ENCODE measurements at regions not wholly inside any gene's neighbourhood (a gene's known extent, or its start where the extent isn't known, plus 50 kb on each side); places are given as distances from the start of the nearest gene placed in this dataset.

DNA sequence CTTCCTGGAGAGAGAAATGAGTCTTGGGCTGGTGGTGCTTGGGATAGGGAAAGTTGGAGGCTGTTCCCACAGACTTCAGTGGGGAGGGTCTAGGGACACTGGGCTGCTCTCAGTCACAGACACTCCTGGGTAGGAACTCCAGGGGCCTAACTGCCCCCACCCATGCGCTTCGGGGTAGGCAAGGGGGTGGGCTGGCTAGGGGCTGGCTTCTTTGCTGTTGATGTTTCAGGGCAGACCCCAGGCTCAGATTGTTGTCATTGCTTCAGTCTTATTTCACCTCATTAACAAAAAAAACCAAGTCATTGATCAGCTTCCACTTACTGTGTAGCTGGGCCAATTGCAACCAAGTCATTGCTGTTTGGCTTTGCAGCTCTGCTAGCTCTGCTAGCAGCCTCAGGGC is 160.1 kb upstream of the CSF3R start:
- no peaks in the 10 kb centered on the region for H3K4me1 ChIP-seq (ENCODE audit: control insufficient read depth in 4 of 4, insufficient read depth in 4 of 4, low read length in 3 of 4)
- H3K4me3 ChIP-seq (ENCODE audit: low read depth in 1 of 3, low read length in 3 of 3): no peak overlapping the region
- H3K9me3 ChIP-seq (ENCODE audit: control insufficient read depth in 4 of 4, low read length in 3 of 4): no peaks in the 10 kb centered on the region
- WGBS: 89% methylated on average over 2 of the region's 2 CpGs
- H3K27ac ChIP-seq (ENCODE audit: low read depth in 1 of 2, low read length in 2 of 2): no peak overlapping the region
- no peaks in the 10 kb centered on the region for H3K36me3 ChIP-seq (ENCODE audit: control insufficient read depth in 4 of 4, insufficient read depth in 3 of 4, low read depth in 1 of 4, low read length in 3 of 4)
- peaks cover 0 to 4% (median 0%) of the 10 kb centered on the region in 4 donors for H3K27me3 ChIP-seq (ENCODE audit: control insufficient read depth in 4 of 4, insufficient read depth in 4 of 4, low read length in 3 of 4)
- H3K9ac ChIP-seq (ENCODE audit: low read depth in 1 of 2, low read length in 2 of 2): no peak overlapping the region
- no peak for TF ChIP-seq YY1 (IDR thresholded peaks at IDR 0.05)
- no peak for TF ChIP-seq HNF4A (conservative IDR thresholded peaks at IDR 0.05)
- TF ChIP-seq FOXA1 (IDR thresholded peaks at IDR 0.05): no peak
- no peak for TF ChIP-seq TAF1 (conservative IDR thresholded peaks at IDR 0.05)
- no peak for TF ChIP-seq JUND (IDR thresholded peaks at IDR 0.05)
- no peak for TF ChIP-seq RXRA (IDR thresholded peaks at IDR 0.05)
- TF ChIP-seq, protein P1, sequence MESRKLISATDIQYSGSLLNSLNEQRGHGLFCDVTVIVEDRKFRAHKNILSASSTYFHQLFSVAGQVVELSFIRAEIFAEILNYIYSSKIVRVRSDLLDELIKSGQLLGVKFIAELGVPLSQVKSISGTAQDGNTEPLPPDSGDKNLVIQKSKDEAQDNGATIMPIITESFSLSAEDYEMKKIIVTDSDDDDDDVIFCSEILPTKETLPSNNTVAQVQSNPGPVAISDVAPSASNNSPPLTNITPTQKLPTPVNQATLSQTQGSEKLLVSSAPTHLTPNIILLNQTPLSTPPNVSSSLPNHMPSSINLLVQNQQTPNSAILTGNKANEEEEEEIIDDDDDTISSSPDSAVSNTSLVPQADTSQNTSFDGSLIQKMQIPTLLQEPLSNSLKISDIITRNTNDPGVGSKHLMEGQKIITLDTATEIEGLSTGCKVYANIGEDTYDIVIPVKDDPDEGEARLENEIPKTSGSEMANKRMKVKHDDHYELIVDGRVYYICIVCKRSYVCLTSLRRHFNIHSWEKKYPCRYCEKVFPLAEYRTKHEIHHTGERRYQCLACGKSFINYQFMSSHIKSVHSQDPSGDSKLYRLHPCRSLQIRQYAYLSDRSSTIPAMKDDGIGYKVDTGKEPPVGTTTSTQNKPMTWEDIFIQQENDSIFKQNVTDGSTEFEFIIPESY (IDR thresholded peaks at IDR 0.05): no peak
- TF ChIP-seq, protein P2, sequence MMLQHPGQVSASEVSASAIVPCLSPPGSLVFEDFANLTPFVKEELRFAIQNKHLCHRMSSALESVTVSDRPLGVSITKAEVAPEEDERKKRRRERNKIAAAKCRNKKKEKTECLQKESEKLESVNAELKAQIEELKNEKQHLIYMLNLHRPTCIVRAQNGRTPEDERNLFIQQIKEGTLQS (IDR thresholded peaks at IDR 0.05): no peak
- no peak for TF ChIP-seq GABPA (IDR thresholded peaks at IDR 0.05 in 1 of 2, conservative IDR thresholded peaks at IDR 0.05 in 1 of 2)
- TF ChIP-seq, protein P3, sequence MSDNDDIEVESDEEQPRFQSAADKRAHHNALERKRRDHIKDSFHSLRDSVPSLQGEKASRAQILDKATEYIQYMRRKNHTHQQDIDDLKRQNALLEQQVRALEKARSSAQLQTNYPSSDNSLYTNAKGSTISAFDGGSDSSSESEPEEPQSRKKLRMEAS (IDR thresholded peaks at IDR 0.05): no peak
- TF ChIP-seq SP1 (IDR thresholded peaks at IDR 0.05): no peak
- no peak for TF ChIP-seq NR2F2 (IDR thresholded peaks at IDR 0.05)
- TF ChIP-seq, protein P4, sequence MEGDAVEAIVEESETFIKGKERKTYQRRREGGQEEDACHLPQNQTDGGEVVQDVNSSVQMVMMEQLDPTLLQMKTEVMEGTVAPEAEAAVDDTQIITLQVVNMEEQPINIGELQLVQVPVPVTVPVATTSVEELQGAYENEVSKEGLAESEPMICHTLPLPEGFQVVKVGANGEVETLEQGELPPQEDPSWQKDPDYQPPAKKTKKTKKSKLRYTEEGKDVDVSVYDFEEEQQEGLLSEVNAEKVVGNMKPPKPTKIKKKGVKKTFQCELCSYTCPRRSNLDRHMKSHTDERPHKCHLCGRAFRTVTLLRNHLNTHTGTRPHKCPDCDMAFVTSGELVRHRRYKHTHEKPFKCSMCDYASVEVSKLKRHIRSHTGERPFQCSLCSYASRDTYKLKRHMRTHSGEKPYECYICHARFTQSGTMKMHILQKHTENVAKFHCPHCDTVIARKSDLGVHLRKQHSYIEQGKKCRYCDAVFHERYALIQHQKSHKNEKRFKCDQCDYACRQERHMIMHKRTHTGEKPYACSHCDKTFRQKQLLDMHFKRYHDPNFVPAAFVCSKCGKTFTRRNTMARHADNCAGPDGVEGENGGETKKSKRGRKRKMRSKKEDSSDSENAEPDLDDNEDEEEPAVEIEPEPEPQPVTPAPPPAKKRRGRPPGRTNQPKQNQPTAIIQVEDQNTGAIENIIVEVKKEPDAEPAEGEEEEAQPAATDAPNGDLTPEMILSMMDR (IDR thresholded peaks at IDR 0.05; ENCODE audit: low read depth, low read length, missing input control): no peak
- no peak for TF ChIP-seq FOXA2 (IDR thresholded peaks at IDR 0.05)
- TF ChIP-seq RAD21 (IDR thresholded peaks at IDR 0.05): no peak
- no peak for TF ChIP-seq EGR1 (IDR thresholded peaks at IDR 0.05; ENCODE audit: low read depth in 2 of 2)
- TF ChIP-seq, protein P5, sequence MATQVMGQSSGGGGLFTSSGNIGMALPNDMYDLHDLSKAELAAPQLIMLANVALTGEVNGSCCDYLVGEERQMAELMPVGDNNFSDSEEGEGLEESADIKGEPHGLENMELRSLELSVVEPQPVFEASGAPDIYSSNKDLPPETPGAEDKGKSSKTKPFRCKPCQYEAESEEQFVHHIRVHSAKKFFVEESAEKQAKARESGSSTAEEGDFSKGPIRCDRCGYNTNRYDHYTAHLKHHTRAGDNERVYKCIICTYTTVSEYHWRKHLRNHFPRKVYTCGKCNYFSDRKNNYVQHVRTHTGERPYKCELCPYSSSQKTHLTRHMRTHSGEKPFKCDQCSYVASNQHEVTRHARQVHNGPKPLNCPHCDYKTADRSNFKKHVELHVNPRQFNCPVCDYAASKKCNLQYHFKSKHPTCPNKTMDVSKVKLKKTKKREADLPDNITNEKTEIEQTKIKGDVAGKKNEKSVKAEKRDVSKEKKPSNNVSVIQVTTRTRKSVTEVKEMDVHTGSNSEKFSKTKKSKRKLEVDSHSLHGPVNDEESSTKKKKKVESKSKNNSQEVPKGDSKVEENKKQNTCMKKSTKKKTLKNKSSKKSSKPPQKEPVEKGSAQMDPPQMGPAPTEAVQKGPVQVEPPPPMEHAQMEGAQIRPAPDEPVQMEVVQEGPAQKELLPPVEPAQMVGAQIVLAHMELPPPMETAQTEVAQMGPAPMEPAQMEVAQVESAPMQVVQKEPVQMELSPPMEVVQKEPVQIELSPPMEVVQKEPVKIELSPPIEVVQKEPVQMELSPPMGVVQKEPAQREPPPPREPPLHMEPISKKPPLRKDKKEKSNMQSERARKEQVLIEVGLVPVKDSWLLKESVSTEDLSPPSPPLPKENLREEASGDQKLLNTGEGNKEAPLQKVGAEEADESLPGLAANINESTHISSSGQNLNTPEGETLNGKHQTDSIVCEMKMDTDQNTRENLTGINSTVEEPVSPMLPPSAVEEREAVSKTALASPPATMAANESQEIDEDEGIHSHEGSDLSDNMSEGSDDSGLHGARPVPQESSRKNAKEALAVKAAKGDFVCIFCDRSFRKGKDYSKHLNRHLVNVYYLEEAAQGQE (IDR thresholded peaks at IDR 0.05): no peak
- no peak for DNase-seq (ENCODE audit: low spot score)

DNA sequence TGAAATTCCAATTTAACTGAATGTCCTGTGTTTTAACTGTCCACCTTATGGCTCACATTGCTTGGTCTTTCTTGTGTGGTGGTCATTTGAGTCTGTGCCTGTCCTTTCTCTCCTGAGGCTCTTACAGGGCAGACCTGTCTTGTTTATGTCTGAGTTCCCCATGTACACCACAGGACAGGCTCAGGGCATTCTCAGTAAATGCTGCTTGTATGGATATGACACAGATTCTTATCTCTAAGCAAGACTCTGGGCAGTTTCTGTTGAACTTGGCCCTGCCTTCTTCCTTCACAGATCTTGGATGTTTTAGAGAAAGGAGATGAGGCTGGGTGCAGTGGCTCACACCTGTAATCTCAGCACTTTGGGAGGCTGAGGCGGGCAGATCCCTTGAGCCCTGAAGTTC is 159.1 kb upstream of the CSF3R start:
- no peaks in the 10 kb centered on the region for H3K4me1 ChIP-seq (ENCODE audit: control insufficient read depth in 4 of 4, insufficient read depth in 4 of 4, low read length in 3 of 4)
- no peak overlapping the region for H3K9ac ChIP-seq (ENCODE audit: low read depth in 1 of 2, low read length in 2 of 2)
- H3K27ac ChIP-seq (ENCODE audit: low read depth in 1 of 2, low read length in 2 of 2): no peak overlapping the region
- DNase-seq (ENCODE audit: low spot score): no peak
- H3K9me3 ChIP-seq (ENCODE audit: control insufficient read depth in 4 of 4, low read length in 3 of 4): no peaks in the 10 kb centered on the region
- peaks cover 0 to 4% (median 0%) of the 10 kb centered on the region in 4 donors for H3K27me3 ChIP-seq (ENCODE audit: control insufficient read depth in 4 of 4, insufficient read depth in 4 of 4, low read length in 3 of 4)
- 78% methylated on average over 1 of the region's 1 CpG for WGBS
- H3K36me3 ChIP-seq (ENCODE audit: control insufficient read depth in 4 of 4, insufficient read depth in 3 of 4, low read depth in 1 of 4, low read length in 3 of 4): no peaks in the 10 kb centered on the region
- no peak overlapping the region for H3K4me3 ChIP-seq (ENCODE audit: low read depth in 1 of 3, low read length in 3 of 3)
- TF ChIP-seq, protein P3 (IDR thresholded peaks at IDR 0.05): no peak
- TF ChIP-seq, protein P1 (IDR thresholded peaks at IDR 0.05): no peak
- TF ChIP-seq RXRA (IDR thresholded peaks at IDR 0.05) (no peak), HNF4G (IDR thresholded peaks at IDR 0.05) (no peak), JUND (IDR thresholded peaks at IDR 0.05) (no peak), GABPA (IDR thresholded peaks at IDR 0.05 in 1 of 2, conservative IDR thresholded peaks at IDR 0.05 in 1 of 2) (no peak)
- TF ChIP-seq, protein P4 (IDR thresholded peaks at IDR 0.05; ENCODE audit: low read depth, low read length, missing input control): no peak

Measured in liver (tissue), 8 donors.